Activated CD8-positive, alpha-beta T cell treated with anti-CD3 and anti-CD28 coated beads for 36 hours (primary cell): ENCODE measurements at regions not wholly inside any gene's neighbourhood (a gene's known extent, or its start where the extent isn't known, plus 50 kb on each side); places are given as distances from the start of the nearest gene placed in this dataset.

Experiments used
- ATAC-seq: fragments of 200-7000 bp; cut with Tn5 transposase; one replicate; pipeline ENCODE4 v1.10.0; 2021; ENCODE audit warnings: mild to moderate bottlenecking, moderate library complexity
- CTCF ChIA-PET: fragments of 350-600 bp; sonication (Branson Sonifier 250); formaldehyde crosslinking; loops from one replicate; lab custom pipeline; 2021; ENCODE audit warnings: antibody characterized with exemption; lab: Charles Lee
- POLR2A ChIA-PET: fragments of 350-600 bp; sonication (Branson Sonifier 250); formaldehyde crosslinking; loops from one replicate; lab custom pipeline; 2021; ENCODE audit warnings: antibody characterized with exemption; lab: Charles Lee
- DNase-seq: peaks from one replicate; pipeline ENCODE4 v3.0.0-alpha.2; 2020
- H3K27ac Mint-ChIP-seq: one replicate; pipeline ENCODE4 v1.8.0; 2021; ENCODE audit warnings: mild to moderate bottlenecking, mixed read lengths
- H3K27me3 Mint-ChIP-seq: one replicate; pipeline ENCODE4 v1.8.0; 2021; ENCODE audit warnings: mixed read lengths
- H3K36me3 Mint-ChIP-seq: one replicate; pipeline ENCODE4 v1.8.0; 2021; ENCODE audit warnings: low read depth, mixed read lengths
- H3K4me1 Mint-ChIP-seq: one replicate; pipeline ENCODE4 v1.8.0; 2021; ENCODE audit warnings: low read depth, mixed read lengths
- H3K4me3 Mint-ChIP-seq: one replicate; pipeline ENCODE4 v1.8.0; 2021; ENCODE audit warnings: mild to moderate bottlenecking, moderate library complexity, mixed read lengths
- H3K9me3 Mint-ChIP-seq: one replicate; pipeline ENCODE4 v1.8.0; 2021; ENCODE audit warnings: mixed read lengths
- intact Hi-C: fragments of 100-400 bp; cut with micrococcal nuclease; formaldehyde crosslinking; loops from one replicate; pipeline ENCODE4 v1.10.0; 2022
- TF ChIP-seq, protein P1 (sequence below): fragments of 200-600 bp; IDR thresholded peaks from one replicate; pipeline ENCODE4 v1.8.0; 2022; ENCODE audit warnings: antibody characterized with exemption, mild to moderate bottlenecking

DNA sequence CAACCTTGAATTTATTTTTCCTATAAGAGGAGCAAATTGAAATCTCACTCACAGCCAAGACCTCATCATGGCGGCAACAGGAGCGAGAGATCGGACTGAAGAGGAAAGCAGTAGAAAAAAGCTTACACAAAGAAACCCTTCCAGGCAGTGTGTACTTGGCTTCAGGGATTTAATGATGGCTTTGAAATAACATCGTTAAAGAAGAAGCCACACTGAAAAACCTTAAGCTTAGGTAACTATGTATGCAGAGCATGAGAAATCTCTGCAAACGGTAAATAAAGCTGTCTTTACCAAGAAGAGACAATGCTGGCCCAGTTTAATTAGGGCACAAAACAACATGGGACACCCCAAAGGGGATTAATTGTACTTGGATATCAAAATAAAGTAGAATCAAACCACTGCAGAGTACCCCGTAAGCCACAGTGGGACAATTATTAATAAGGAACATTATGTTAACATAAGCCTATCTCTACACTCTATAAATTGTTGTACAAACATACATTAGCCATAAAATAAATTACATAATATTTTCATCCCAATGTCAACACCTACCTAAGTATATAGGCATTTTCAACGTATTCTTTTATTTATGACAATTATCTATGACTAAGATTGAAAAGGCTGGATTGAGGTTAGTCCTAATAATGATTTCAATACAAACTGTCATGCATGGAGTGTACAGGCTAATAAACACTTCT, 360.2 kb upstream of the CHRM3 start:
- H3K4me1 Mint-ChIP-seq, result no peaks in the 10 kb centered on the region
- CTCF ChIA-PET, result no interaction called here
- intact Hi-C loops, result no loop called here
- peaks cover 7% of the 10 kb centered on the region for H3K9me3 Mint-ChIP-seq
- ATAC-seq (no peak), DNase-seq (no peak)
- POLR2A ChIA-PET, result no interaction called here
- no peaks in the 10 kb centered on the region for H3K36me3 Mint-ChIP-seq
- TF ChIP-seq, protein P1, sequence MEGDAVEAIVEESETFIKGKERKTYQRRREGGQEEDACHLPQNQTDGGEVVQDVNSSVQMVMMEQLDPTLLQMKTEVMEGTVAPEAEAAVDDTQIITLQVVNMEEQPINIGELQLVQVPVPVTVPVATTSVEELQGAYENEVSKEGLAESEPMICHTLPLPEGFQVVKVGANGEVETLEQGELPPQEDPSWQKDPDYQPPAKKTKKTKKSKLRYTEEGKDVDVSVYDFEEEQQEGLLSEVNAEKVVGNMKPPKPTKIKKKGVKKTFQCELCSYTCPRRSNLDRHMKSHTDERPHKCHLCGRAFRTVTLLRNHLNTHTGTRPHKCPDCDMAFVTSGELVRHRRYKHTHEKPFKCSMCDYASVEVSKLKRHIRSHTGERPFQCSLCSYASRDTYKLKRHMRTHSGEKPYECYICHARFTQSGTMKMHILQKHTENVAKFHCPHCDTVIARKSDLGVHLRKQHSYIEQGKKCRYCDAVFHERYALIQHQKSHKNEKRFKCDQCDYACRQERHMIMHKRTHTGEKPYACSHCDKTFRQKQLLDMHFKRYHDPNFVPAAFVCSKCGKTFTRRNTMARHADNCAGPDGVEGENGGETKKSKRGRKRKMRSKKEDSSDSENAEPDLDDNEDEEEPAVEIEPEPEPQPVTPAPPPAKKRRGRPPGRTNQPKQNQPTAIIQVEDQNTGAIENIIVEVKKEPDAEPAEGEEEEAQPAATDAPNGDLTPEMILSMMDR, result no peak
- H3K4me3 Mint-ChIP-seq, result no peak overlapping the region
- H3K27ac Mint-ChIP-seq, result no peak overlapping the region
- no peaks in the 10 kb centered on the region for H3K27me3 Mint-ChIP-seq

DNA sequence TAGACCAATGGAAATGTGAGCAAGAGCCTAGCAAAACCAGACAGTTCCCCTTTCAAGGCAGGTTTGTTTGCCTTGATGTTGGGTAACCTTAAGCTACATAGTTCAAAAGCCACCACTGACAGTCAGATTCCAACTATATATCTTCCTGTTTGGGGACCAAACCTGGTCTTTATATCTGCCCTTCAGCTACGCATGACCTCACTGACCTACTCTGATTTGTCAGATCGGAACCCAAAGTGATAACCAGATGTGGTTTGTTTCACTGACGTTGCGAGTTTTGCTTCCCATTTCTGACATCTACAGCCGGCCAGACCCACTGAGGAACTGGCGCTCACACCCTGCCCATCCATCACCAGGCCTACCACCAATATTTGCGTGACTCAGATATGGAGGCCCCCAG, 361.1 kb upstream of the CHRM3 start:
- CTCF ChIA-PET, result no interaction called here
- DNase-seq (no peak), ATAC-seq (no peak)
- POLR2A ChIA-PET, result no interaction called here
- Mint-ChIP-seq H3K9me3 (peaks cover 4% of the 10 kb centered on the region), H3K27me3 (no peaks in the 10 kb centered on the region), H3K4me1 (no peaks in the 10 kb centered on the region), H3K27ac (no peak overlapping the region), H3K36me3 (no peaks in the 10 kb centered on the region), H3K4me3 (no peak overlapping the region)
- intact Hi-C loops, result no loop called here
- TF ChIP-seq, protein P1, result no peak

DNA sequence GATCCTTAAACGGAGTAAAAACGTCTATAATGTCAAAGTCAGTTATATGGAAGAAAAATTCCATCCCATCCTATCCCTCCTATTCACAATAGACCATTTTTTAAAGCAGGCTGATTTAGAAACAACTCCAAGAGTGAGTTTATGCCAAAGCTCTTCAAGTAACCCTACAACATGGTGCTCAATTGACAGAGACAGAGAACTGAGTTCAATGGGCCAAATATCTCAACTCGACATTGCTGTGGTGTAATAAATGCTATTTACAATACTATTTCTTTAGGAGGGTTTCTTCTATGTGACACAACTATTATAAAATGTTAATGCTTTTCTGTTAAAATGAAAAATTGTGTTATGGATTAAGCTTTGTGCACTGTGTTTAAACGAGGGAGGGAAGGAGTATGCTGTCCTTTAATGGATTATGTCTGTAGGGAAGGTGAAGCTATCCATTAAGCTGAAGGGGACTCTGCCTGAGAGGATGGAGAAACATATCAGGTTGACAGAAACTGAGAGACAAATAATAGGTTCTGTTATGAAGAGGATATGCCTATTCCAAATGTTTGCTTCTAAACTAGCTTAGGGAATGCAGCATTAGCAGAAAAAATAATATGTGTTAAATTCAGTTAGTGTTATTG, 362.5 kb upstream of the CHRM3 start:
- ATAC-seq (no peak), DNase-seq (no peak)
- Mint-ChIP-seq H3K9me3 (peaks cover 4% of the 10 kb centered on the region), H3K4me3 (no peak overlapping the region), H3K27me3 (no peaks in the 10 kb centered on the region), H3K4me1 (no peaks in the 10 kb centered on the region), H3K36me3 (no peaks in the 10 kb centered on the region), H3K27ac (no peak overlapping the region)
- intact Hi-C loops, result no loop called here
- CTCF ChIA-PET, result no interaction called here
- POLR2A ChIA-PET, result no interaction called here
- TF ChIP-seq, protein P1, result no peak

DNA sequence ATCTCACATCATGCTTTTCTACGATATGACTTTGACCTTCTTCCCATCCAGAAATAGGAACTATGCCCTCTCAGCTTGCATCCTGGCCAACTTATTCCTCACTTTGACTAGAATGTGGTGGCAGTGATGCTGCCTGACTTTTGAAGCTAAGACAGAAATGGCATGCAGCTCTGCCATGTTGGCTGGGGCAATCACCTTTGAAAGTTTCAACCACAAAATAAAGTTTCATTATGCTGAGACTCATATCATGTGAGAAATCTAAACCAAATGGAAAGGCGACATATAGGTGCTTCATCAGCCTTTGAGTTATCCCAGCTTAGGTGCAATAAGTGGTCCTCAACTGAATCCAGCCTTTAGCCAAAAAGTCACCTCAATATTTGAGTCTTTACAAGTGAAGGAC, 370.0 kb upstream of the CHRM3 start:
- POLR2A ChIA-PET, result no interaction called here
- Mint-ChIP-seq H3K4me1 (no peaks in the 10 kb centered on the region), H3K9me3 (peaks cover 12% of the 10 kb centered on the region), H3K27ac (no peak overlapping the region), H3K36me3 (no peaks in the 10 kb centered on the region), H3K4me3 (no peak overlapping the region), H3K27me3 (no peaks in the 10 kb centered on the region)
- TF ChIP-seq, protein P1, result no peak
- DNase-seq (no peak), ATAC-seq (no peak)
- CTCF ChIA-PET, result no interaction called here
- intact Hi-C loops, result no loop called here

DNA sequence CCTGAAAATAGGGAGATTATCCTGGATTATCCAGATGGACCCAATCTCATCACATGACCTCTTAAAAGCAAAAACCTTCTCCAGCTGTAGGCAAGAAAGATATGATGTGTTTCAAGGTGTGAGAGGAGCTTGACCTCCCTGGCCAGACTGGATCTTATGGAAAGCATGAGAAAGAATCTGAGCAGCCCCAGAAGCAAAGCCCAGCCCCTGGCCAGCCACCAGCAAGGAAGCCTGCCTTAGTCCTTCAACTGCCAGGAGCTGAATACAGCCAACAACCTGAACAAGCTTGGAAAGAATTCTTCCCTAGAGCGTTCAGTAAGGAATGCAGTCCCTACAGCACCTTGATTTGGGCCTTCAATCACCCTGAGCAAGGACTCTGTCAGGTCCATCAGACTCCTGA, 375.0 kb upstream of the CHRM3 start:
- ChIA-PET CTCF (no interaction called here), POLR2A (no interaction called here)
- TF ChIP-seq, protein P1, result no peak
- intact Hi-C loops, result no loop called here
- Mint-ChIP-seq H3K4me3 (no peak overlapping the region), H3K4me1 (no peaks in the 10 kb centered on the region), H3K36me3 (no peaks in the 10 kb centered on the region), H3K9me3 (peaks cover 15% of the 10 kb centered on the region), H3K27ac (no peak overlapping the region), H3K27me3 (no peaks in the 10 kb centered on the region)
- DNase-seq (no peak), ATAC-seq (no peak)
